Stimulated activated CD8-positive, alpha-beta memory T cell treated with anti-CD3 and anti-CD28 coated beads, Interleukin-15, amount 100 ng/mL, for 48 hours (primary cell): ENCODE measurements at regions not wholly inside any gene's neighbourhood (a gene's known extent, or its start where the extent isn't known, plus 50 kb on each side); places are given as distances from the start of the nearest gene placed in this dataset.

ENCODE experiments used
- DNase-seq, 2 donors: peaks; one replicate each; pipeline ENCODE4 v3.0.0-alpha.2; 2020; ENCODE audit warnings: low read depth in 2 of 2

- no peak for DNase-seq
Measured at GRCh38 chr2:128750328-128751165, 431.9 kb upstream of the HS6ST1 start.

GRCh38 chr2:128751746-128752145, 433.1 kb upstream of the HS6ST1 start:
- no peak for DNase-seq

GRCh38 chr2:128752691-128753263, 434.1 kb upstream of the HS6ST1 start:
- no peak for DNase-seq

GRCh38 chr2:128753321-128753720, 434.7 kb upstream of the HS6ST1 start:
- DNase-seq = no peak

GRCh38 chr2:128753800-128754199, 435.1 kb upstream of the HS6ST1 start:
- no peak for DNase-seq

GRCh38 chr2:128754246-128754724, 435.6 kb upstream of the HS6ST1 start:
- DNase-seq = no peak

- DNase-seq = no peak
Measured at GRCh38 chr2:128755695-128756364, 437.2 kb upstream of the HS6ST1 start.

- DNase-seq = no peak
Measured at GRCh38 chr2:128756365-128756717, 437.7 kb upstream of the HS6ST1 start.

- DNase-seq = no peak
Measured at GRCh38 chr2:128765811-128766210, 447.1 kb upstream of the HS6ST1 start.

GRCh38 chr2:128768041-128768440, 449.4 kb upstream of the HS6ST1 start:
- no peak for DNase-seq

- DNase-seq = no peak
Measured at GRCh38 chr2:128769457-128770142, 450.9 kb upstream of the HS6ST1 start.

- DNase-seq = no peak
Measured at GRCh38 chr2:128770143-128771085, 451.7 kb upstream of the HS6ST1 start.

- DNase-seq = no peak
Measured at GRCh38 chr2:128771401-128771800, 452.7 kb upstream of the HS6ST1 start.

- DNase-seq = no peak
Measured at GRCh38 chr2:128772671-128773070, 454.0 kb upstream of the HS6ST1 start.

- no peak for DNase-seq
Measured at GRCh38 chr2:128773641-128774319, 455.1 kb upstream of the HS6ST1 start.

GRCh38 chr2:128774320-128775216, 455.9 kb upstream of the HS6ST1 start:
- no peak for DNase-seq

- no peak for DNase-seq
Measured at GRCh38 chr2:128775217-128775913, 456.7 kb upstream of the HS6ST1 start.

GRCh38 chr2:128775914-128776285, 457.2 kb upstream of the HS6ST1 start:
- no peak for DNase-seq
